IPS-18c (cell line): ENCODE measurements at regions not wholly inside any gene's neighbourhood (a gene's known extent, or its start where the extent isn't known, plus 50 kb on each side); places are given as distances from the start of the nearest gene placed in this dataset.
"Not testable (repeated sequence)": the region's sequence is repeated elsewhere in the genome, so short reads cannot be mapped to it uniquely, and the experiment has no call there.

ENCODE experiments used
- H3K4me3 ChIP-seq: 2 replicates; pipeline ENCODE4 v1.7.0; 2013; ENCODE audit warnings: low read depth, mild to moderate bottlenecking, low read length, moderate library complexity; ENCODE audit not compliant: insufficient read depth
- H3K9me3 ChIP-seq: one replicate; pipeline ENCODE4 v1.6.1; 2013; ENCODE audit warnings: mild to moderate bottlenecking, low read length, moderate library complexity; ENCODE audit not compliant: control insufficient read depth, insufficient read depth

DNA sequence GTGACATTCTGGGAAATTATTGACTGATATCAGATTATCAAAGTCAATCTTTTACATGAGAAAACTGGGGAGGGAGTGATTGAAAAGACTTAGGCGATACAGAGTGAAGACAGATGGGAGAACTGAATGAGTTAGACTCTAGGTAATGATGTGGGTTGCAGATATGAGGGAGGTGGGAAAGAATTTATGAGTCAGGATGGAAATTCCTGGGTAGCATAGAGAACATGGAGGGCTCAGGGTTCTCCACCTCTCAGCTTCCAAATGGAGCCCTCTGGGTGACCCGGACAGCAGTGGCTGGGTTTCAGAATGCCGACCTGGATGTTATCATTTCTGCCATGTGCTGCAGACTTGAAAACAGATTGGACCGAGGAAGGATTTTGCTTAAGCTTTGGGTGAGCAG lies 75.4 kb upstream of the SHB start:
- no peak overlapping the region for H3K4me3 ChIP-seq
- no peaks in the 10 kb centered on the region for H3K9me3 ChIP-seq

DNA sequence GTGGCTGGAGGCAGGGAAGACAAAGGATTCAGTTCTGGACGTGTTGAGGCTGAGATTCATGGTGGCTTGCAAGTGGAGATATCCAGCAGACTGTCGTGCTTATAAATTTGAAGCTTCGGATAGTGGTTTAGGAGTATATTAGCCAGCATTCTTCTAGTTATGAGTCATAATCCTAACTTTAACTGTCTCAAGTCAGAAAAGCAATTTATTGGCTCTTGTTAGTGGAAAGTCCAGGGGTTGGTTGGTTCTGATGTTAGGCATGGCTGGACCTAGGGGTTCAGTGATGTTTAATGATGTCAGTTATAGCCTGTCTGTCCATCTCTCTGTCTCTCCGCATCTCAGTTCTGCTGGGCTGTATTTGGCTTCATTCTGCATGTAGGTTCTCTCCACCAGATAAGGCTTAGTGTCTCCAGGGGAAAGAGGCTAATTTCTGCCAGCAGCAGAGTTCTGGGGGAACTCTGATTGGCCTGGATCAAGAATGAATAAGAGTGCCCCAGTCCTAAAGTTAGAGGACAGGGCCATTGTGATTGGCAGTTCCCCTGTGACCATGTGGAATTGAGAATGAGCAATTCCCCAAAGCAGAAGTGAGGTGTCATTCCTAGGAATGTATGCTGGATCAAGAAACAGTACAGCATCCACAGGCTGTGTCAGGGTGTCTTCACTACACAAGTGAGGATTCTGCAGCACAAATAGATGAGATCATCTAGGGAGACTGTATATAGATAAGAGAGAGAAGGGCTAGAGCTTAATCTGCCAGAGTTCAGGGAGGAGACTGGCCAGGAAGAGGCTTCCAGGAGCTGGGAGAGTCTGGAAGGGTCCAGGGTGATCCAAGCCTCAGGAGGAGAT lies 72.9 kb upstream of the SHB start:
- Histone ChIP-seq H3K9me3 (no peaks in the 10 kb centered on the region), H3K4me3 (no peak overlapping the region)

- Histone ChIP-seq H3K4me3 (no peak overlapping the region), H3K9me3 (no peaks in the 10 kb centered on the region)
Measured at GRCh38 chr9:38138276-38138675, 69.2 kb upstream of the SHB start.

- no peaks in the 10 kb centered on the region for H3K9me3 ChIP-seq
- no peak overlapping the region for H3K4me3 ChIP-seq
Measured at GRCh38 chr9:38137342-38137741, 68.3 kb upstream of the SHB start.

GRCh38 chr9:38136386-38136785 lies 67.4 kb upstream of the SHB start:
- Histone ChIP-seq H3K9me3 (no peaks in the 10 kb centered on the region), H3K4me3 (no peak overlapping the region)

- Histone ChIP-seq H3K4me3 (no peak overlapping the region), H3K9me3 (no peaks in the 10 kb centered on the region)
Measured at GRCh38 chr9:38134611-38135237, 65.7 kb upstream of the SHB start.

- H3K4me3 ChIP-seq: no peak overlapping the region
- no peaks in the 10 kb centered on the region for H3K9me3 ChIP-seq
Measured at GRCh38 chr9:38133595-38133994, 64.6 kb upstream of the SHB start.

DNA sequence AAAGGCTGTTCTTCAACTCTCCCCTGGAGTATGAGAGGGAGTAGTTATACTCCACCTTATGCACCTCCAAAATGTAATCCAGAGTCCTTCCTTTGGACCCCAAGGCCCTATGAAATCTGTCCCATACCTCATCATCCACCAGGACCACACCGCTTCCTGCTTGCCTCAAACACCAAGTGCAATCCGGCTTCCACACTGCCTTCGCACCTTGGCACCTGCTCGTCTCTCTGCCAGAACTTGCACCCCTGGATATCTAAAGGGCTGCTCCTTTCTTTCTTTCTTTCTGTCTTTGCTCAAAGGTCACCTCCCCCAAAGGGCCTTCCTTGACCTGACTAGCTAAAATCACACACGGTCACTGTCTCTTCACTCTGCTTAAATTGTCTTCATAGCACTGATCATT lies 63.9 kb upstream of the SHB start:
- no peaks in the 10 kb centered on the region for H3K9me3 ChIP-seq
- no peak overlapping the region for H3K4me3 ChIP-seq

GRCh38 chr9:38131729-38132128 lies 62.7 kb upstream of the SHB start:
- Histone ChIP-seq H3K9me3 (no peaks in the 10 kb centered on the region), H3K4me3 (no peak overlapping the region)

DNA sequence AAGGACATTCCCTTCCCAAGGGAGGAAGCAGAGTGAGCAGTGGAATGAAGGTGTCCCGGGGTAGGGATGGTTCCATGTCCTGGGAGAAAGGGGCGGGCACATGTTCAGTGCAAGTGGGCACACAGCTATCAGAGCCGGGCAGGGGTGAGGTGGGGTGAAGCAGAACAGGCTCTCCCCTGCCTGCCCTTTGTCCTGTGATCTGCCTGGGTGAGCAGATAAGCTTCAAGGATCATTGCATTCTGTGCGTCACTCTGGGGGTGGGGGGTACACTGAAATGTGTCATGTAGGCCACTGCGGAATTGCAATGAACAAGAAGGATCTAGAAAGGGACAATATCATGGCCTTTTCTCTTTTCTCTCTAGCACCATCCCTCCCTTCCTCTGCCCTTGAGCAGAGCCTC lies 61.7 kb upstream of the SHB start:
- Histone ChIP-seq H3K9me3 (no peaks in the 10 kb centered on the region), H3K4me3 (no peak overlapping the region)

GRCh38 chr9:38129366-38129765 lies 60.3 kb upstream of the SHB start:
- Histone ChIP-seq H3K9me3 (no peaks in the 10 kb centered on the region), H3K4me3 (no peak overlapping the region)

- Histone ChIP-seq H3K4me3 (no peak overlapping the region), H3K9me3 (no peaks in the 10 kb centered on the region)
Measured at GRCh38 chr9:38128752-38129270, 59.8 kb upstream of the SHB start.

- H3K4me3 ChIP-seq: no peak overlapping the region
- no peaks in the 10 kb centered on the region for H3K9me3 ChIP-seq
Measured at GRCh38 chr9:38127271-38127839, 58.3 kb upstream of the SHB start.

DNA sequence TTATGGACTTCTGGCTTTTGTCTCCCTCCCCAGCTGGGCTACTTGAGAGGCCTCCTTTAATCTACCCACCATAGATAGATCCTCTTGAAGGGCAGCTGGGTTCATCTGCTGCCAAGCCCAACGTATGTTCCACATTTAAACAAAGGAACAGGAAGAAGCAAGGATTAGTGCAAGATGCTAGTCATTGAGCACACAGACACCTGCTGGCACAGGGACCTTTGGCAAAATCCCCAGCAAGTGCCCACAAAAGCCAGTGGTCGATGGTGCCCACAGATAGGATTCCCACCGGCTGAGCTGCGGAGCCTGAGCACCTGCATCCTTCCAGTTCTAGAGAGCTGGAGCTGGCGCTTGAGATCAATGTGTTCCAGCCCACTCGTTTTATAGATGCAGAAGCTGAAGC lies 57.7 kb upstream of the SHB start:
- Histone ChIP-seq H3K9me3 (no peaks in the 10 kb centered on the region), H3K4me3 (no peak overlapping the region)

GRCh38 chr9:38125889-38126288 lies 56.9 kb upstream of the SHB start:
- no peaks in the 10 kb centered on the region for H3K9me3 ChIP-seq
- H3K4me3 ChIP-seq: no peak overlapping the region

- H3K9me3 ChIP-seq, H3K4me3 ChIP-seq: not testable (repeated sequence)
Measured at GRCh38 chr9:38123359-38123758, 54.3 kb upstream of the SHB start.

GRCh38 chr9:38120961-38121360 lies 51.9 kb upstream of the SHB start:
- H3K9me3 ChIP-seq: no peaks in the 10 kb centered on the region
- no peak overlapping the region for H3K4me3 ChIP-seq

DNA sequence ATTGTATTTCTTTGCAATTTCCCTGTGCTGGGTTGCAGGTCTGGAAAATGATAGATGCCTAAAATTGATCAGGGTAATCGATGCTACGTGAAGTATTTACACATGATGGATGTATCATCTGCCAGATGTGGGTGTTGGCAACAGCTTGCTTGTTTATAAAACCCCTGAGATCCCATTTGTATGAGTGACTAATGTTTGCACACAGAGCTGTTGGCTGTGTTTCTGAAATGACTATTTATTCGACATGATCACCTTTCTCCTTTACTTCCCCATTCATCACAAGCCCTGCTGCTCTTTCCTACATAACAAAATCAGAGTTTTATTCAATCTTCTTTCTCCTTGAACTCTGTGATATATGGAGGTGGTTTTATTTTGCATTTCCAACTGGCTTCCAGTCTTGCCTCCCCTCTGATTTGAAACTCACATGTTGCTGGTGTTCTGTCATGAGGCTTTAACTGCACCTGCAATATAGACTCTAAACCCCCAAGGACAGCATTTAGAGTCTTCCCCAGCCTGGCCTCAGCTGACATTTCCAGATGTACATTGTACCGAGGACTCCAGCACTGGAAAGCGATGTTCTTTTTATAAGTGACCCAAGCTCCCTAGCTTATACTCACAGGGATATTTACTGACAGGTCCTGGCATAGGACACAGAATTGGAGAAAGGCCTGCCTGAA lies 50.7 kb upstream of the SHB start:
- H3K4me3 ChIP-seq: no peak overlapping the region
- H3K9me3 ChIP-seq: no peaks in the 10 kb centered on the region
